SK-N-SH treated with all-trans-retinoic acid at 6 μM for 48 hours (cell line): ENCODE measurements at regions not wholly inside any gene's neighbourhood (a gene's known extent, or its start where the extent isn't known, plus 50 kb on each side); places are given as distances from the start of the nearest gene placed in this dataset.

ENCODE experiments used
- PATZ1 ChIP-seq: fragments of 250-450 bp; sonication (Bioruptor Pico); IDR thresholded peaks from 2 replicates; pipeline ENCODE4 v1.8.0; 2020; ENCODE audit warnings: mild to moderate bottlenecking, moderate library complexity, borderline replicate concordance
- RARB ChIP-seq: fragments of 250-450 bp; sonication (Bioruptor Pico); IDR thresholded peaks from 2 replicates; pipeline ENCODE4 v1.8.0; 2021; ENCODE audit warnings: mild to moderate bottlenecking, moderate library complexity
- ZNF8 ChIP-seq: fragments of 450-650 bp; formaldehyde crosslinking; IDR thresholded peaks from 2 replicates; pipeline ENCODE4 v1.5.0; 2020; ENCODE audit warnings: mild to moderate bottlenecking, moderate library complexity

- no peak for TF ChIP-seq RARB
- no peak for TF ChIP-seq PATZ1 (CRISPR knock-in tag)
- TF ChIP-seq ZNF8, result no peak
Observed at GRCh38 chr2:120439067-120439368, 93.1 kb downstream of the INHBB start.
